ENCODE measurements at regions not wholly inside any gene's neighbourhood (a gene's known extent, or its start where the extent isn't known, plus 50 kb on each side); places are given as distances from the start of the nearest gene placed in this dataset.

GRCh38 chr3:65234499-65234898, 546.7 kb upstream of the ADAMTS9 start:
- no peak for DNase-seq (ENCODE audit: low read depth in 3 of 3, low spot score in 2 of 3)

DNA sequence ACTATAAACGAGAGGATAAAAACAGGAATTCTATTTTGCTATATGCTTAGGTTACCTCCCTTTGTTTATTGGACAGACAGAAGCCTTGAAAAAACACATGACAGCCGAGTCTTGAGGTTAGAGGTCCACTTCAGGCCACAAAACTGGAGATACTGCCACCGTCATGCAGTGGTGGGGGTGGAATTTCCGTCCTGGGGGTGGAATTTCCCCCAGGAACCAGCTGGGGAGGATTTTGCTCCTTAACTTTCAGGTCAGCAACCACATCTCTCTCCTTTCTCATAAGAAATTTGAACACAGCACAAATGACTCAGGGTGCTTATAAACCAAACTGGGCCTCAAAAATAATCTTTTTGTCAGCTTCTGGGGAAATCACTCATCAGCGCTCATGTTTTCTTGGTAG, 545.8 kb upstream of the ADAMTS9 start:
- DNase-seq (ENCODE audit: low read depth in 3 of 3, low spot score in 2 of 3): no peak

- DNase-seq (ENCODE audit: low read depth in 3 of 3, low spot score in 2 of 3): no peak
Observed at GRCh38 chr3:65231544-65231943, 543.7 kb upstream of the ADAMTS9 start.

DNA sequence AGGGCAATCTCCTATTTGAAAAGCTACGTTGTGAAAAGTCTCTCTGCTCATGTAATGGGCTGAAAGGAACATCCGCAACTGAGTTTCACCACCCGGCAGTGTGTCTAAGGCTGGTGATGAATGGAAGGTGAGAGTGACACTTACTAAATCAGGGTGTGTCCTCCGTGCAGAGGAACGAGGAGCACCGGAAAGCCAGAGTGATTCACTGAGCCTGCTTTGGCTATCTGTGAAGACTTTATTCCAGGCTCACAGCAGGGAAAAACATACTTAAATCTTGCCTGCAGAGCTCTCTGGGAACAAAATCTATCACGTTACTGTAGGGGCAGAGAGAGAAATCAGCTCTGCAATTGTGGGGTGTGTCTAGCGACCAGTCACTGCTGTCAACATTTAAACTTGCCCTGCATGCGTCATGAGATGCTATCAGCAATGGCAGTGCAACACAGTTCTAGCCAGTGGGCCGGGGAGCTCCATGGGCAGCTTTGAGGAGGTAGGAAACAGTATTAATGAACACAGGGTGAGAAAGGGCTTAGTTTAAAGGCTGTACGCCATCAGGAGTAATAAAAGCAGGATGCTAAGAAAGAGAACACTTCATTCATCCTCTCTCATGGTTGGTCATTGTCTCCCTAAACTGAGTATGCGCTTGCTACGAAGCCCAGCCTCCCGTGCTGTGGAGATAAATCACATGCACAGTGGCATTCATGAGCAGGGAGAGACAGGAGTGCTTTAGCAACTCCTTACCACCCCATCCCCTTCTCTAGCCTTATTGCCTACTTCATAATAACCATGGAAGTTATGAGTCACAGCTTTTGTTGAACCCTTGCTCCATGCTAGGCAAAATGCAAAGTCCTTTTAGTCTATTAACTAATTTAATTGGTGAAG, 542.7 kb upstream of the ADAMTS9 start:
- DNase-seq (ENCODE audit: low read depth in 3 of 3, low spot score in 2 of 3): no peak

DNA sequence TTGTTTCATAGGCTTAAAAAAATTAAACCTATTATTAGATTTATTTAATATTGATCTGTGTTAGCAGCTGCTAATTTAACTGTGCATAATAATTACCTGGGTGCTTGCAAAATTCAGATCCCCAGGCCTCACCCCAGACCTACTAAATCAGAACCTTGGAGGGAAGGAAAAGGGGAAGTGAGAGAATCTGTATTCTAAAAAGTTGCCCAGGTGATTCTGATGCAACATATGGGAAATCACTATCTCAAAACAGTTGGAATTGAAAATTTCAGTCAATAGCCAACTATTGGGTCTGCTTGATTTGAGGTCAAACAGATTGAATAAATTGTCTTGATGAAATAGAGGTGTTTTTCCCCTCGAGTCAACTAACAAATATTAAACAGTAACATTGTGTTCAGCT, 538.5 kb upstream of the ADAMTS9 start:
- no peak for DNase-seq (ENCODE audit: low read depth in 3 of 3, low spot score in 2 of 3)

- DNase-seq (ENCODE audit: low read depth in 3 of 3, low spot score in 2 of 3): no peak
Observed at GRCh38 chr3:65210026-65210814, 522.4 kb upstream of the ADAMTS9 start.

GRCh38 chr3:65202395-65202794, 514.6 kb upstream of the ADAMTS9 start:
- no peak for DNase-seq (ENCODE audit: low read depth in 3 of 3, low spot score in 2 of 3)

- no peak for DNase-seq (ENCODE audit: low read depth in 3 of 3, low spot score in 2 of 3)
Observed at GRCh38 chr3:65201926-65202325, 514.1 kb upstream of the ADAMTS9 start.

DNA sequence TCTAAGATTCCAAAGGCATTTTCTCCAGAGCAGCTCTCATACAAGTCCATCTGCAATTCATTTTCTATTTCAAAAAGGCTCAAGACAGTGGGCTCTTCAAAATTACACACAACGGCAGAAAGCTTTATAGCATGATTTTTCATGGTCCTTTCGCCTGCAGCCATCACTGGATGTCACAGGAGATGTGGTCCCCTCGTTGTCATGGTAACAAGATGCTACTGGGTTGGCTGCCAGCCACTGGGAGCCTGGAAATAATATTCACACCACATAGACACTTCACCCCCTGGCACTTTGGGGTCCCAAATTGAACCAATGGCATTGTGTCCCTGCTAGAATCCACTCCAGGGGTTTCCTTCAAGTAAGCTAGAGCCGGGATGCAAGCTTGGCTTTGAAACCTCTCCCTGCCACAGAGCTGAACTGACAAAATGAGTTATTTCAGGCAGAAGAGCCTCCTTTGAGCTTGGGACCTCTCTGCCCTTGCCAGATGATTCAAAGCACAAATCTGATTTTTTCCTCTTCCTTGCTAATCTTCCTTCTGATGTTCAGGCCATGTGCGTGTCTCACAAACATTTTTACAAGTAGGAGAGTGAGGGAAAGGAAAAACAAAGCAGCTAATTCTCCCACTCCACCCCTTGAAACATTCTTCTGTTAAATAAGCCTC, 512.6 kb upstream of the ADAMTS9 start:
- no peak for DNase-seq (ENCODE audit: low read depth in 3 of 3, low spot score in 2 of 3)

GRCh38 chr3:65196663-65197062, 508.9 kb upstream of the ADAMTS9 start:
- no peak for DNase-seq (ENCODE audit: low read depth in 3 of 3, low spot score in 2 of 3)

DNA sequence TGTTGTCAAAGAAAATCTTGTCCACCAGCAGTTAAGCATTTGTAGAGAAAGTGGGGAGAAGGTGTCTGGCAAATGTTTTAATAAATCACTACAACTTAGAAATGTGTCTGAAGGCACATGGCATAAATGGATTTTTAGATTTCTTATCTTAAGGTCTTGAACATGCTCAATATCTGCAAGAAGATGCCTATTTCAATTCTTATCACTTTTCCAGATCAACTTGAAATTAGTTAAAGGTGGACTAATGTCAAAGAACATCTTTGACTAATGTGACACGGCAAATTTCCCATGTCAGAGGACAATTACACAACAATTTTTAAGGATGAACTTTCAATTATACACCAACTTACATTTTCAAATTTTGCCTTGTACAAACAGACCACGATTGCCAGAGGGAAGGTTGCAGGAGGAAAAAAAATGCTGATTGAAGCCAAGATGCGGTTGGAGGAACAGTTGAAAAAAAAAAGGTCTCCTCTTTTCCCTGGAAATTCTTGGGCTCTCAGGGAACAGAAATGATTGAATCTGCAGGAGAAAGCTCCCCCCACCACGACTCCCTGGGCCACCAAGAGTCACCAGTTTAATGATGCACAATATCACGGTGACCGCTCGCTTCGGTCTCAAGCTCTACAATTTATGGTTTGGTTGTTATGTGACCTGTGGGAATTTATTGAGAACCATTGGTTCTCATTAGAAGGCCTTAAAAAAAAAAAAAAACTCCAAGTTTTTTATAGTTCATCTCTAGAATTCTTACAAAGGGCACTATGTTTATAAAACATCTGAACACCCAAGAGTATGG, 507.6 kb upstream of the ADAMTS9 start:
- no peak for DNase-seq (ENCODE audit: low read depth in 3 of 3, low spot score in 2 of 3)

- DNase-seq (ENCODE audit: low read depth in 3 of 3, low spot score in 2 of 3): no peak
Observed at GRCh38 chr3:65194744-65195143, 506.9 kb upstream of the ADAMTS9 start.

- no peak for DNase-seq (ENCODE audit: low read depth in 3 of 3, low spot score in 2 of 3)
Observed at GRCh38 chr3:65194047-65194714, 506.4 kb upstream of the ADAMTS9 start.

GRCh38 chr3:65193531-65193930, 505.7 kb upstream of the ADAMTS9 start:
- no peak for DNase-seq (ENCODE audit: low read depth in 3 of 3, low spot score in 2 of 3)

GRCh38 chr3:65190111-65190510, 502.3 kb upstream of the ADAMTS9 start:
- DNase-seq (ENCODE audit: low read depth in 3 of 3, low spot score in 2 of 3): no peak

- DNase-seq (ENCODE audit: low read depth in 3 of 3, low spot score in 2 of 3): no peak
Observed at GRCh38 chr3:65186268-65186667, 498.5 kb upstream of the ADAMTS9 start.

- no peak for DNase-seq (ENCODE audit: low read depth in 3 of 3, low spot score in 2 of 3)
Observed at GRCh38 chr3:65182682-65183081, 494.9 kb upstream of the ADAMTS9 start.

GRCh38 chr3:65182085-65182484, 494.3 kb upstream of the ADAMTS9 start:
- DNase-seq (ENCODE audit: low read depth in 3 of 3, low spot score in 2 of 3): no peak

GRCh38 chr3:65181391-65181871, 493.6 kb upstream of the ADAMTS9 start:
- DNase-seq (ENCODE audit: low read depth in 3 of 3, low spot score in 2 of 3): no peak

- DNase-seq (ENCODE audit: low read depth in 3 of 3, low spot score in 2 of 3): no peak
Observed at GRCh38 chr3:65178703-65179102, 490.9 kb upstream of the ADAMTS9 start.
